NCI-H2196 treated with DMSO at 0.1 percent for 48 hours (cell line): ENCODE measurements at regions not wholly inside any gene's neighbourhood (a gene's known extent, or its start where the extent isn't known, plus 50 kb on each side); places are given as distances from the start of the nearest gene placed in this dataset.
"Not testable (repeated sequence)": the region's sequence is repeated elsewhere in the genome, so short reads cannot be mapped to it uniquely, and the experiment has no call there.

Source experiments
- DNase-seq: peaks from one replicate; lab custom pipeline; 2025; ENCODE audit not compliant: unreplicated experiment; lab: John Stamatoyannopoulos, UW

DNA sequence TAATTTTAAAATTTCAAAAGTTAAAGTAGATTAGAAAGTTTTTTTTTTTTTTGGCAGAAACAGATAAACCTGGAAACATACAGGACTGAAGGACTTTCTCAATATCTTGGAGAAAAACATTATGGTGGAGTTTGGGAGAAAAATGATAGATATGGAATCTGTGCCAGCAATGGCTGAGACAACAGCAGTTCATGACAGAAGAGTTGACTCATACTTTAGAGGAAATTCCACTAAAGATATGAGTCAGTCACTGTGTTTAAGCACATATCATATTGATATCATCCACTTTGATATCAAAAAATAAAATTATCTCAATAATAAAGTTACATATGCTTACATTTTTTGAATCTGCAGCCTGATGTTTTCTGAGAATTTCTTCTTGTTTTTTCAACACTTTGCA, 193.9 kb upstream of the OR4E1 start:
- DNase-seq = no peak

DNA sequence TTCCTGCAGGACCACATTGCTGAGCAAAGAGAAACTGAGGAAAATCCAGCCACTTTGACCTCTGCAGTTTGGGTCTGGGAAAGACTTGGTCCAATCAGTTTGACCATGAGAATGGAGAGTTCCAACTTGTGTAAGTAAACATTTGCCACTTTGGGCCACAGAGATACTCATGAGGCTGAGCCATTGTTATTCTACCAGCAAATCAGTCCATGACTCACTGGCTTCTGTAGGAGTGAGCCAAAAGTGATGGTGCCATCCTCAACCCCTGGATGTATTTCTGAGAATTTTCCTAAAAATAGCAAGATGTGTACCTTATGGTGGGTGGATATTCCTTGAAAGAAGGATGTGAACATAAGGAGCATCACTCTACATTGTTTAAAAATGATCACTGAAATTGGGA, 192.9 kb upstream of the OR4E1 start:
- DNase-seq = no peak

DNA sequence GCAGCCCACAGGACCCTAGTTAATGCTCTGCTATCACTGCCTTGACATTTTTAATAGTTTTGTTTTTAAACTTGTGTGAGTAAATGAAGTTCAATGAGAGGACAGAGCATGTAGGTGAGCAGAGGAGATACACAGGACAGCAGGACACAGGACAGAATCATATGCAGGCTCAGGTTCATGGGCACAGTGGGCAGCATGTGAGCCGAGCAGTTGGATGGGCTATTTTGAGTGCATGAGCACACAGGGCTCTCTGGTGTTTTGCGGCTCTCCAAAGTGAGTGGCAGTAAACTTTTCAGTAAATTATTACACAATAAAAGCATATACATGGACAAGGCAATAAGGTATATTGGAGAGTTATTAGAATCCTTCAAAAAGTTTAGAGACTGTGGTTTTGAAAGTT, 189.7 kb upstream of the OR4E1 start:
- no peak for DNase-seq

DNA sequence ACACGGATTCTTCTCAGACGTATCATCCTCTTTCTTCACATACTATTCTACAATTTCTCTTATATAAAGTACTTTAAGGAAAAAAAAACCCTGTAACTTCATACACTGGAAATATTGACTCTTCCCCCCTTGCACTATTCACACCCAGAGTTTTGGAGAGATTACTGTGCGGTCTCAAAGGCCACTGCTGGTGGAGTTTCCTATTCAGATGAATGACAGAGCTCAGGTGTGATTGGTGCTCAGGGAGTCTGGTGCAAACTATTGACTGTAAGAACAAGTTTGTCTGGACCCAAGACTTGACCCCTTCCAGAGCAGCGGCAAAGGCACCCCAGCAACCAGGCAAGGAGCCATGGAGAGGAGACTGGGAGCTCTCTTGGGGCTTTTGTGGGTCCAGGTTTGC, 187.5 kb upstream of the OR4E1 start:
- no peak for DNase-seq

DNA sequence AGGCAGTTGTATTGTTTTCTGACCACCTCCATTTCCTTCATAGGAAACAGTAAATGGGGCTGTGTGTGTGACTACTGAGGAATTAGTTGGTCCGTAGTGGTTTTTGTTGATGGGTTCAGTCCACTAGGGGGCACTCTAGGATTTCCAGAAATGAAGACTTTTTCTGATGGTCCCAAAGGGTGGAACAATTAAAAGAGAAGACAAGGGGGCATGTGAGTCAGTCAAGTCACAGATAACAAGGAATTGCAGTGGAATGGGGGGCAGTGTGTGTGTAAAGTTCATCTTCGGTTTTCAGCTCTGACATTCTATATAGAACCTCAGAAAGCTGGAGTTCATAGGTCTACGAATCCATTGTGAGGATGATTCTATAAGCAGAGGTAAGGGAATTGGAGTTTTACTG, 186.6 kb upstream of the OR4E1 start:
- no peak for DNase-seq

DNA sequence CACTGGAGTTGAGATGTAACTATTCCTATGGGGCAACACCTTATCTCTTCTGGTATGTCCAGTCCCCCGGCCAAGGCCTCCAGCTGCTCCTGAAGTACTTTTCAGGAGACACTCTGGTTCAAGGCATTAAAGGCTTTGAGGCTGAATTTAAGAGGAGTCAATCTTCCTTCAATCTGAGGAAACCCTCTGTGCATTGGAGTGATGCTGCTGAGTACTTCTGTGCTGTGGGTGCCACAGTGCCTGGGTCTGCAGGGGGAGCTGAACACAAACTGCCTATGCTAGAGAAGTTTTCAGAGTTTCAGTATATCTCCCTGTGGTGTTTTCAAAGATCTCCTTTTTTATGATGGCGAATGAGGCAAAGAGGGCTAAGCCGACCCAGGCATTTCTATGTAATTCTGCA, 179.2 kb upstream of the OR4E1 start:
- no peak for DNase-seq

DNA sequence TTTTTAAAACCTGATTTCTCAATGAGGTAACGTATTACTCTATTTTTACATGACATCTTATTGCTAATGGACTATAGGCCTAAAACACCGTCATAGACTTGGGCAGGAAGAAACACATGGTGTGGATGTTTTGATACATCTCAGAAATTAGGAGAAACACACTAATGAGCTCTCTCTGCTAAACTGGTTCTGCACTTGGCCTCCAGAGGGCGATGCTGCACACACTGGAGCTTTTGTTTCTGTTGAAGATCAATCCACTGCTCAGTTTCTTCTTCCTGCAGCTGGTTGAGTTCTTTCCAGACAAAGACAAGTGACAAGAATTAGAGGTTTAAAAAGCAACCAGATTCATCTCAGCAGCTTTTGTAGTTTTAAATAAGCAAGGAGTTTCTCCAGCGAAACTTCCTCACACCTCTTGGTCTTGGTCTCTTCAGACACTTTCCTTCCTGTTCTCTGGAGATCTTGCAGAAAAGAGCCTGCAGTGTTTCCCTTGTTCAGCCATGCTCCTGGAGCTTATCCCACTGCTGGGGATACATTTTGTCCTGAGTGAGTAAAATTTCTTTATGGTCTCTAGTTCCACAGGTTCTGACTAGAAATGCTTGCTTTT, 178.5 kb upstream of the OR4E1 start:
- DNase-seq = no peak

DNA sequence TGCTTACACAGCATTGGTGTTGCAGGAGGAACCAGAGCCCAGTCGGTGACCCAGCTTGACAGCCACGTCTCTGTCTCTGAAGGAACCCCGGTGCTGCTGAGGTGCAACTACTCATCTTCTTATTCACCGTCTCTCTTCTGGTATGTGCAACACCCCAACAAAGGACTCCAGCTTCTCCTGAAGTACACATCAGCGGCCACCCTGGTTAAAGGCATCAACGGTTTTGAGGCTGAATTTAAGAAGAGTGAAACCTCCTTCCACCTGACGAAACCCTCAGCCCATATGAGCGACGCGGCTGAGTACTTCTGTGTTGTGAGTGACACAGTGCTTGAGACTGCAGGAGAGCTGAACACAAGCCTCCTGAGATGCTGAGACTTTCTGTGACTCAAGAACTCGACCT, 173.3 kb upstream of the OR4E1 start:
- not testable (repeated sequence) for DNase-seq

DNA sequence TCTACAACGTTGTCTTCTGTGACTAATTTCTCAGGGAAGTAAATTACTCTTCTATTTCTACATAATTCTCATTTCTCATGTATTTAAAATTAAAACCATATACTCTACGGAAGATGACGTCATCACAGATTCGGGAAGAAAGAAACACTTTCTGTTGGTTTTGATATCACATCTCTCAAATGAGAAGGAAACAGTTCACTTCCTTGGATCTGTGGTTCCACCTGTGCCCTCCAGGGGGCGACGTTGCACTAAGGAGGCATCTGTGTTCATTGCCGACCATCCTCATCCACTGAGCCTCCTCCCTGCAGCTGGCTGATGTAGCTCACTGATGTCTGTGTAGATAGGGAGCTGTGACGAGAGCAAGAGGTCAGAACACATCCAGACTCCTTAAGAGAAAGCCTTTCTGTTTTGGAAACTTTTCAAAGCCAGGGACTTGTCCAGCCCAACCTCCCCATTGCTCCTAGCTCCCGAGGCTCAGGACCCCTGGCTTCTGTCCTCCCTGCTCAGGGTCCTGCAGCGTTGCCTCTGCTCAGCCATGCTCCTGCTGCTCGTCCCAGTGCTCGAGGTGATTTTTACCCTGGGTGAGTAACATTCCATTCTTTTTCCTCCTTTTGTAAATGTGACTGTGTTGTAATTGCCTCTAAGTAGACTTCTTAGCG, 172.7 kb upstream of the OR4E1 start:
- no peak for DNase-seq

DNA sequence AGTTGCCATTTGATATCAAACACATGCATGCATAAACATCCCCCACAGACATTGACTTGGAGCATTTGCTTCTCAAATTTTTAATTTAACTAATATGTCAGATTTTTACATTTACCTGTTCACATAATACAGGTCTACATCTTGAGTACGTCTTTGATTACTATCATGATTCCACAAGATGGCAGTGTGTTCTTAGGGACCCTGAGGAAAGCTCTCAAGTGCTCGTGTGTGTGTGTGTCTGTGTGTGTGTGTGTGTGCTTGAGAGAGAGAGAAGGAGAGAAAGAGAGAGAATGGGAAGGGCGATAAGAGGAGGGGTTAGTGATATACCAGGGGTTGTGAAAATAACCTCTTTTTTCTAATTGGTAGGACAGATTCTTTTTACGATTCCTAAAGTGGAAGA, 167.1 kb upstream of the OR4E1 start:
- no peak for DNase-seq

DNA sequence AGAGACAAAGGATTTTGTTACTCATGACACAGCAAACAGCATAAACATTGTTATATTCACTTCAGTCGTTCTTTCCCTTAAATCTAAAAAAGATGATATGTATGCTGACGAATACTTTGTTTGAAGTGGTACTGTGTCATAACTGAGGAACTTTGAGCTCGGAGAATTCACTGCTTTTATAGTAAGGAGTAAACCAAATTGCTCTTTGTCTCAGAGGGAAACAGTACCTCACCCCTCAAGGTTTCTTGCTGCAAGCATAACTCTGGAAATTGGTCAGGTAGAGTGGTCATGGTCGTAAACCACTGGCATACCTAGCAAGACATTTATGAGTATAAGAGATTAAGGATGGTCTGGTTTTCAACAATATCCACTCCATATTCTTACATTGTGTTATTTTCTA, 160.2 kb upstream of the OR4E1 start:
- DNase-seq = no peak

DNA sequence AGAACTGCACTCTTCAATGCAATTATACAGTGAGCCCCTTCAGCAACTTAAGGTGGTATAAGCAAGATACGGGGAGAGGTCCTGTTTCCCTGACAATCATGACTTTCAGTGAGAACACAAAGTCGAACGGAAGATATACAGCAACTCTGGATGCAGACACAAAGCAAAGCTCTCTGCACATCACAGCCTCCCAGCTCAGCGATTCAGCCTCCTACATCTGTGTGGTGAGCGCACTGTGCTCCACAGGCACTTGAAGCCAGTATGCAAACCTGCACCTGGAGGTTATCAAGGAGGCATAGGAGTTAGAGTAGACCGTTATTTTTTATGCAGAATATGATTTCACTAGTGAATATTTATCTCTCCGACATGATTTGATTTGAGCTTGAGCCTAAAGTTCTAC, 152.2 kb upstream of the OR4E1 start:
- no peak for DNase-seq

DNA sequence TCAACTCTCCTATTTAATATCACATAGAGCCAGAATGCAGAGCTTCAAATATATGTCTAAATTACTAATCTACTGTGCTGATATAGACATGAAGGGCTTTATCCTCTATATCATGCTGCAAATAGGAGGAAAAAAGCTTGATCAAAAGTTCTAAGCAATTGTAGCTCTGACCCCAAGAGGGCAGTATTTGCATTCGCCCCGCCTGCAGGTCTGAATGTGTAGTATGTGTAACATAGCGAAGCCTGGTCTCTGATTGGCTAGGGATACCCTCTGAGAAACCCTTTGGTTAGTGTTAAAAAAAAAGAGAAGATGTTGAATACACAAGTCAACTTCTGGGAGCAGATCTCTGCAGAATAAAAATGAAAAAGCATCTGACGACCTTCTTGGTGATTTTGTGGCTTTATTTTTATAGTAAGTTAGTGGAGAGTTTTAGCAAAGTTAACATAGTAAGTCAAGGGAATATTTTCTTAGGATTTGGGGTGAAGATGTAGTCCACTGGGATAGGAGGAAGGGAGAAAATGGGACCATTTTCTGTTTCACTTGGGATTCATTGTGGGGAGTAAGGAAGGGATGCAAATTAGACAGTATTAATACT, 151.6 kb upstream of the OR4E1 start:
- no peak for DNase-seq

DNA sequence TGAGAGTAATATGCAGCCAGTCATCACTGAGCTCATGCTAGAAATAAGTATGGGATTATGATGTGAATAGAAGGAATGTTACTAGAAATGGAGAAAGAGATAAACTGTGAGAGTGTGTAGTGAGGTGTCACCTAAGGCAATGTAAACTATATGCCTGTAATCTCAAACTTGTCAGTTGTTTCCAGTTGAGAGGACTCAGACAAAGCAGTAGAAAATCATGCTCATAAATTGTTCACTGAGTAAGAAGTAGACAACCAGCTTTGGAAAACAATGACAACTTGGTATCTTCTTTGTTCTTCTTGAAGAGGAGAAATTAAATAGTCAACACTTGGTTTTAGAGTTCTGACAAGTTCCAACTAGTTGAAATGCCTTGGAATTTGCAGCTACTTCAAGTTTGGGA, 148.5 kb upstream of the OR4E1 start:
- DNase-seq = no peak

DNA sequence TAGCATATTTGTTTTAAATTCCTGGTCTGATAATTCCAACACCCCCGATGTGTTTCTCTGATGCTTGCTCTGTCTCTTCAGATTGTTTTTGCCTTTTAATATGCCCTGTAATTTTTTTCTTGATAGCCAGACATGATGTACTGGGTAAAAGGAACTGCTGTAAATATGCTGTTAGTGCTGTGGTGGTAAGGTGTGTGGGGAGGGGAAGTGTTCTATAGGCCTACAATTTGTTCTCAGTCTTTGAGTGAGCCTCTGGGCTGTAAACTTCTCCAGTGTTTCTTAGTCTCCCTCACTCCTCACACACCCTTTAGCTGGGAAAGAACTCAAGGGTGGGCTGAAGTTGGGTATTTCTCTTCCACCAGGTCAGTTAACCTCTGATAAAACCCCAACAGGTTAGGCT, 147.0 kb upstream of the OR4E1 start:
- DNase-seq = no peak

DNA sequence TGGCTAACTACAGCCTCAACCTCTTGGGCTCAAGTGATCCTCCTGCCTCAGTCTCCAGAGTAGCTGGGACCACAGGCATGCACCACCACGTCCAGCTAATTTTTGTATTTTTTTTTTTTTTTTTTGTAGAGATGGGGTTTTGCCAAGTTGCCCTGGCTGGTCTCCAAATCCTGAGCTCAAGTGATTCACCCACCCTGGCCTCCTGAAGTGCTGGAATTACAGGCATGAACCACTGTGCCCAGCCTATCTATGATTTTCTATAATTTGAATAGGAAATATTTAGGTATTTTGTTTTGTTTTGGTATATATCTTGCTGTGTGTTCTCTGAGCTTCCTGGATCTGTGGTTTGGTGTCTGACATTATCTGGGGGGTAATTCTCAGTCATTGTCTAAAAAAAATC, 146.3 kb upstream of the OR4E1 start:
- not testable (repeated sequence) for DNase-seq

DNA sequence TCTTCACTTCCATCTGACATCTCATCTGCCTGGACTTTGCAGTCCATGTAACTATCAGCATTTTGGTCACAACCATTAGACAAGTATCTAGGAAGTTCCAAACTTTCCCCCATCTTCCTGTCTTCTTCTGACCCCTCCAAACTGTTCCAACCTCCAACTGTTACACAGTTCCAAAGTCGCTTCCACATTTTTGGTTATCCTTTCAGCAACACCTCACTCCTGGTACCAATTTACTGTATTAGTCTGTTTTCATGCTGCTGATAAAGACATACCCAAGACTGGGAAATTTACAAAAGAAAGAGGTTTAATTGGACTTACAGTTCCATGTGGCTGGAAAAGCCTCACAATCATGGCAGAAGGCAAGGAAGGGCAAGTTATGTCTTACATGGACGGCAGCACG, 143.4 kb upstream of the OR4E1 start:
- not testable (repeated sequence) for DNase-seq

DNA sequence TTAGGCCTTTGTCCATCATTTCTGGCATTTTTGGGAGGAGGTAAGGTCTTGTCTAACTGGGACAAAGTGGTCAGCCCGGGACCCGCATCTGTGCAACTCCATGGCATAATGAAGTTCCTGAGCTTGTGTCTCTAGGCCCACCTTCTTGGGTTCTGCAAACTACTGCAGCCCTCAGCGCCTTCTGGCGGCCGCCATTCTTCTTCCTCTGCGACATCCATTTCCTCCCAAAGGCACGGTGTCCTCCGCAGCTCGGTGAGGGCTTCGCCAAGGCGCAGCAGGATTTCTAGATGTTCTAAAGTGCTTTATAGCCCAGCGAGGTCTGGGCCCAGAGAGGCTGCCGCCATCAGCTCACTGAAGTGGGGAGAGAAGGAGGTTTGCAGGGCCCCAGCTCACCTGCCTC, 134.4 kb upstream of the OR4E1 start:
- no peak for DNase-seq

DNA sequence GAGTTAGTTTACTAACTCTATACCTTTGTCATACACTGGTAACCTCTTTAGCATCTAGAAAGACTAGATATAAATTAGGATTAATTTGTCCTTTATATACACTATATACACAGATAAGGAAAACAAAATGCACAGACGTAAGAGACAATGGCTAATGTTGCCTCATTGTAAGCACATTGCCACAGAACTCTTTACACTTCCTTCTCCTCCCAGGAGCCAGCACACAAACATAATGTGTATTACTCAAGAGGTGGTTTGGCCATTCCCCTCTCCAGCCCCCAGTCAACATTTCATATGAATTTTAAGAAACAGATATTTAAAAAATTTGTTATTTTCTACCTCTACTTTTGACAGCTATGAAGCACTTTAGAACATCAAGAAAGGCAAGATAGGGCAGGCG, 131.4 kb upstream of the OR4E1 start:
- DNase-seq = no peak

DNA sequence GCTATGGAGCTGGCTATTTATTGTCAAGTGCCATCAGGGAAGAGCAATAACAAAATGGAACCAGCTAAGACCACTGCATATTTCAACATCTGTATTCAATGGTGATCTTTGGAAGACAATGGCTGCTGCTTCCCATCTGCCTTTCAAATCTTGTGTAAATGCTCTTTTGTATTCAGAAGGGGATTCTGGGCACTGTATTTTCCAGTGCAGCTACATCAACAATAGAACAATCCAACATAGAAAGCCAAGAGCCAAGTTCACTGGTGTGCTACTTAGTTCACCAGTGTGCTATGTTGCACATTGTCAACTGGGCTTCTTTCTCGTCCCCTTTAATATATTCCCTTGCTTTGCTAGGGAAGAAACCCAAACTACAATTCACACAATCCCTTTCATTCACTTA, 128.8 kb upstream of the OR4E1 start:
- DNase-seq = no peak

DNA sequence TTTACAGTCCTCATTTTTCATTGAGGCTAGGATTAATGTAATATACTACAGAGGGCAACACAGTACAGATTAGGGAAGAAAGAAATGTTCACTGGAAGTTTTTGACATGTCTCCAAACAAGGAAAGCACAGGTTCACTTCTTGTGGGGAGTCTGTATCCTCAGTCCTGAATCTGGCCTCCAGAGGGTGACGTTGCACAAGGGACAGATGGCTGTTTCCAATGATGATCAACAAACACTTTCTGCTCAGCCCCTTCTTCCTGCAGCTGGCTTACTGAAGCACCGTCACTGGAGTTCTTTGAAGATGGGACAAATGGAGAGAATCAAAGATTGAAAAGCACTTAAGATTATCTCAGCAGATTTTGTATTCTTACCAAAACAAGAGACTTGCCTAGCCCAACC, 123.3 kb upstream of the OR4E1 start:
- DNase-seq = no peak

DNA sequence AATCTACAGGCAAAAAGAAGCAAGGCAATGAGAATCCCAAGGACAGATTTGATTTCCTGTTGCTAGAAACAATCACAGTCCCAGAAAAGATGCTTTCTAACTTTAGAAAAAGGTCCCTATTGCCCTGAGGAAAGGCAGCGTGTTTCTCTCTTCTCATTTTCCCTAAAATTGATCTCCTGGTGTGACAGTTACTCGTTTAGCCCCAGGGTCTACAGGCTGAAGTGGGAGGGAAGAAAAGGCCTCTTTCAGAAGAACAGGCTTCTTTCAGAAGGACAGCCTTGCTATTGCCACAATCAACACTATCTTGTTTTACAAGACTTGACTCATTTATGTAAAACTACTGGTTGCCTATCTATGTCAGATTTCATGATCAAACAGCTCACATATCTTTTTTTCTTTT, 121.8 kb upstream of the OR4E1 start:
- DNase-seq = no peak

DNA sequence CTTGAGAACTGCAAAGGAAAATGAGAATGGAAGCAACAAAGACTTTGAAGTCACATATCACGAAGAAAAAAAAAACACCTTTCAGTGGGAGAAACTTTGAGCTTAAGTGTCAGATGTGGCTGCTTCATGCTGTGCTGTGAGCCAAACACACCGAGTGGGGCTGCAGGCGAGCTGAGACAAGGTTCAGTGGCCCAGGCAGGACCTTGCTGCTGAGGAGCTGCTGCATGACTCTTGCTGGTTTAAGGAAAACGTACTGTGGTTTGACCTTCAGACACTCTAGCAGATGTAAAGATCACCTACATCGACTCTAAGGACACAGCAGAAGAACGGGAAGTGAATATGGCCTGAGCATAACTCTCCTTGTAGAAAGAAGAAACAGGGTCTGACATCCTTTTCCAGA, 118.1 kb upstream of the OR4E1 start:
- DNase-seq = no peak
